HEK293T (cell line): ENCODE measurements at regions not wholly inside any gene's neighbourhood (a gene's known extent, or its start where the extent isn't known, plus 50 kb on each side); places are given as distances from the start of the nearest gene placed in this dataset.

ENCODE experiments used
- CTCF ChIA-PET: fragments of 350-600 bp; formaldehyde crosslinking; extraction: SDS; loops from one replicate; lab custom pipeline; 2021; ENCODE audit warnings: antibody characterized with exemption, inconsistent platforms; lab: Yijun Ruan, JAX
- POLR2A ChIA-PET: fragments of 350-600 bp; formaldehyde crosslinking; extraction: SDS; loops from one replicate; lab custom pipeline; 2020; ENCODE audit warnings: antibody characterized with exemption, inconsistent platforms; lab: Yijun Ruan, JAX
- DNase-seq: peaks from one replicate; pipeline ENCODE4 v3.0.0; 2012; ENCODE audit warnings: mixed read lengths; ENCODE audit errors: extremely low spot score
- ARNT ChIP-seq: fragments of 450-650 bp; IDR thresholded peaks from 2 replicates; pipeline ENCODE4 v1.6.1; 2017; ENCODE audit warnings: mild to moderate bottlenecking
- BHLHE40 ChIP-seq: fragments of 450-650 bp; IDR thresholded peaks from 2 replicates; pipeline ENCODE4 v1.6.1; 2016; ENCODE audit warnings: mild to moderate bottlenecking, moderate library complexity, borderline replicate concordance
- CTBP1 ChIP-seq: fragments of 450-650 bp; IDR thresholded peaks from 2 replicates; pipeline ENCODE4 v1.6.1; 2016; ENCODE audit warnings: borderline replicate concordance
- ELF4 ChIP-seq: fragments of 450-650 bp; IDR thresholded peaks from 2 replicates; pipeline ENCODE4 v1.6.1; 2017; ENCODE audit warnings: antibody characterized with exemption
- FOXA1 ChIP-seq: fragments of 450-650 bp; IDR thresholded peaks from 2 replicates; pipeline ENCODE4 v1.6.1; 2016; ENCODE audit warnings: mild to moderate bottlenecking
- FOXK2 ChIP-seq: fragments of 450-650 bp; IDR thresholded peaks from 2 replicates; pipeline ENCODE4 v1.6.1; 2016; ENCODE audit warnings: mild to moderate bottlenecking
- FOXM1 ChIP-seq: fragments of 450-650 bp; IDR thresholded peaks from 2 replicates; pipeline ENCODE4 v1.6.1; 2017; ENCODE audit warnings: mild to moderate bottlenecking, borderline replicate concordance
- HDGF ChIP-seq: fragments of 450-650 bp; IDR thresholded peaks from 2 replicates; pipeline ENCODE4 v1.6.1; 2017; ENCODE audit warnings: antibody characterized with exemption, borderline replicate concordance
- L3MBTL2 ChIP-seq: fragments of 450-650 bp; conservative IDR thresholded peaks from 2 replicates; pipeline ENCODE4 v1.6.1; 2016; ENCODE audit warnings: mild to moderate bottlenecking
- LEF1 ChIP-seq: fragments of 450-650 bp; IDR thresholded peaks from 2 replicates; pipeline ENCODE4 v1.6.1; 2017; ENCODE audit warnings: mild to moderate bottlenecking, borderline replicate concordance
- NFRKB ChIP-seq: fragments of 450-650 bp; IDR thresholded peaks from 2 replicates; pipeline ENCODE4 v1.6.1; 2016; ENCODE audit warnings: mild to moderate bottlenecking, moderate library complexity
- SP1 ChIP-seq: fragments of 450-650 bp; IDR thresholded peaks from 2 replicates; pipeline ENCODE4 v1.6.1; 2017
- SUZ12 ChIP-seq: fragments of 450-650 bp; IDR thresholded peaks from 2 replicates; pipeline ENCODE4 v1.6.1; 2016; ENCODE audit warnings: mild to moderate bottlenecking
- TARDBP ChIP-seq: fragments of 450-650 bp; IDR thresholded peaks from 2 replicates; pipeline ENCODE4 v1.6.1; 2016
- ZNF384 ChIP-seq: fragments of 450-650 bp; IDR thresholded peaks from 2 replicates; pipeline ENCODE4 v1.6.1; 2016
- TF ChIP-seq, protein P1 (sequence below): fragments of 450-650 bp; IDR thresholded peaks from 2 replicates; pipeline ENCODE4 v1.6.1; 2016

DNA sequence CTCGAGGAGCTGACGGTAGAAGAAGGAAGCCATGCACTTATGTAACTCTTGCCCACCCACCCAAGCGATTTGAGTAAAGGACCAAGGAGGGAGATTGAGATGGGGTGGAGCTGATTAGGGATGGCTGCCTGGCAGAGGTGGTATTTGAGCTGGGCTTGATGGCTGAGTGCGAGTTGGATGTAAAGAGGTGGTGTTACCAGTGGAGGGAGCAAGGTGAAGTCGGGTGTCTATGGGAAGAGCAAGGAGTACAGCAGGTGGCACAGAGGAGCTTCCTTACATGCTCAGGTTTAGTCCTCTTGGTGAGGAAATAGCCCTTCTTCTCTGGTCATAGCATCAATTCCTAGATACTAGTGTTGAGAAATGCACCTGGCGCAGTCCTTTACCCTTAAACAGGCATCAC lies 294.2 kb upstream of the SKOR2 start:
- no peak for DNase-seq
- TF ChIP-seq ZNF384 (no peak), SUZ12 (no peak), FOXK2 (no peak), FOXA1 (no peak), CTBP1 (no peak), L3MBTL2 (no peak), FOXM1 (no peak), ELF4 (no peak)
- ChIA-PET CTCF (no interaction called here), POLR2A (no interaction called here)

DNA sequence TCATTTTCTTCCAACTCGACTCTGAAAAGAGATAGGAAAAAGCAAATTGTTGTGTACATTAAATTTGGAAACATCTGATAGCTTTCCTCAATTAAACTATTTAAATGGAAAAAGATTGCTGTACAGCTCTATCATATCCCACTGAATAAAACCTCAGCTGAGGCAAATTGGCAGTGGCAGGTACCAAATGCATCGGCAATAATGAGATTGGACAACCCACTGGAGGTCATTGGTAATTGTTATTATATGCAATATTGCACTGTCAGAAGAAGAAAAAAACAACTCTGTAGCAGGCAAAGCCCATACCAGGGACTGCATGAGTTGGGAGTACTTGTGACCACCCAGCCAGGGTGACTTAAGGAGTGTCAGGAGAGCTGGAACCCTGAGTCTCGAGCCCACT lies 291.6 kb upstream of the SKOR2 start:
- CTCF ChIA-PET, result no interaction called here
- DNase-seq, result no peak
- TF ChIP-seq SUZ12 (no peak), L3MBTL2 (no peak), HDGF (no peak)
- POLR2A ChIA-PET, result no interaction called here

DNA sequence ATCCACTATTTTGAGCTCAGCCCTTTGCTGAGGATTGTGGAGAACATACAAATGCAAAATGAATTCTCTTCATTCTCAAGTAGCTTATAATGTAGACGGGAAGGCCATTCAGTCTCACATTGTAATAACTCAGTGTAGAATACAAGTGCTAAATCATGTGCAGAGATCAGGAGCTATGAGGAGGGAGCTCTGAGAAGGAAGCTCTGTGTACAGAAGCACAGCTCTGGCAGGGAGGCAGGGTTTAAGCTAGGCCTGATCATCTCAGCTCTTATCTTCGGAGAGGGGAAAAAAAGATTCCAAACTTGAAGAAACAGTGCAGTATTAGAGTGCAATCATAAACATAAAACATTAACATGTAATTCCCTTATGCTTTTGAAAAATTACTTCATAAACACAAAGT lies 291.1 kb upstream of the SKOR2 start:
- no peak for DNase-seq
- POLR2A ChIA-PET, result no interaction called here
- TF ChIP-seq SUZ12 (no peak), FOXA1 (no peak), FOXM1 (no peak), SP1 (no peak), ZNF384 (no peak), TARDBP (no peak), FOXK2 (no peak), L3MBTL2 (no peak), LEF1 (no peak), NFRKB (no peak), CTBP1 (no peak), BHLHE40 (no peak), ELF4 (no peak), ARNT (no peak), HDGF (no peak)
- TF ChIP-seq, protein P1, sequence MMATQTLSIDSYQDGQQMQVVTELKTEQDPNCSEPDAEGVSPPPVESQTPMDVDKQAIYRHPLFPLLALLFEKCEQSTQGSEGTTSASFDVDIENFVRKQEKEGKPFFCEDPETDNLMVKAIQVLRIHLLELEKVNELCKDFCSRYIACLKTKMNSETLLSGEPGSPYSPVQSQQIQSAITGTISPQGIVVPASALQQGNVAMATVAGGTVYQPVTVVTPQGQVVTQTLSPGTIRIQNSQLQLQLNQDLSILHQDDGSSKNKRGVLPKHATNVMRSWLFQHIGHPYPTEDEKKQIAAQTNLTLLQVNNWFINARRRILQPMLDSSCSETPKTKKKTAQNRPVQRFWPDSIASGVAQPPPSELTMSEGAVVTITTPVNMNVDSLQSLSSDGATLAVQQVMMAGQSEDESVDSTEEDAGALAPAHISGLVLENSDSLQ, result no peak
- CTCF ChIA-PET, result no interaction called here

DNA sequence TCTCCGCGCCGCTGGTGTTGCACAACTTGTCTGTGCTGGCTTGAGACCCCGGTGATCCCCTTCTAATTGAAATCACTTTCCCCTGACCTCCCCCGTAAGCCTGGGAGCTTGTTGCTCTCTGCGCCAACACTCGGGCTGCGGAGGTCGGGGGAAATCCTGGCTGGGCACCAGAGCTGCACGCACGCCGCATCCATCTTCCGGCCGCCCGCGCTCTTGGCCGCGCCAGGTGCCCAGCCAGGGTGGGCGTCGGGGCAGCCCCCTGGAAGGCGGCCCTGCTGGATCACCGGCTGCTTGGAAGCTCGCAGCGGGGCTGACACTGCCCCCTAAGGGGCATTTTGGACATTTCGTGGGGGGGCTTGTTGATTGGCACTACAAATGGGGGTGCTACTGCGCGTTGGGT lies 280.3 kb upstream of the SKOR2 start:
- TF ChIP-seq CTBP1 (no peak), FOXK2 (no peak), FOXM1 (no peak), ELF4 (no peak)
- no peak for DNase-seq
- CTCF ChIA-PET, result interaction anchor here (0.6 to 1.2 kb wide), 2 partner anchors 23 to 342 kb away, joined by 3 to 4 read pairs; no protein-coding TSS in a partner anchor
- POLR2A ChIA-PET, result no interaction called here

DNA sequence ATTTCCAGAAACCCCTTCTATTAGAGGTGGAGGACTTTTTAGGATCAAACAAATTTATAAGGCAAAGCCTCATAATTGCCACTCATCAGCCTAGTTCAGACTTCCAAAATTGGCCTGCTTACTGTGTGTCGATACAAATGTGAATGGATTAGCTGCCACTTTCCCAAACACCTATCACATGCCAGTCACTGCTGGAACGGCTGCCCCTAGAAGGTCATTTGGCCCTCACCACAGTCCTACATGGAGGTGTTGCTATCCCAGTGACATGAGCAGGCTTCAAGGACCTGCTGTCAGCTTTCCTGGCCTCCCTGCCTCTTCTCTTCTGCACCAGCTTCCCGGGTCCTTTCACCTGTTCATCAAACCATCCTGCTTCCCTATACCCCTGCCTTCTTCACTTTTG lies 279.2 kb upstream of the SKOR2 start:
- DNase-seq, result no peak
- no peak for TF ChIP-seq ELF4
- no peak for TF ChIP-seq NFRKB
- ChIA-PET POLR2A (no interaction called here), CTCF (no interaction called here)

DNA sequence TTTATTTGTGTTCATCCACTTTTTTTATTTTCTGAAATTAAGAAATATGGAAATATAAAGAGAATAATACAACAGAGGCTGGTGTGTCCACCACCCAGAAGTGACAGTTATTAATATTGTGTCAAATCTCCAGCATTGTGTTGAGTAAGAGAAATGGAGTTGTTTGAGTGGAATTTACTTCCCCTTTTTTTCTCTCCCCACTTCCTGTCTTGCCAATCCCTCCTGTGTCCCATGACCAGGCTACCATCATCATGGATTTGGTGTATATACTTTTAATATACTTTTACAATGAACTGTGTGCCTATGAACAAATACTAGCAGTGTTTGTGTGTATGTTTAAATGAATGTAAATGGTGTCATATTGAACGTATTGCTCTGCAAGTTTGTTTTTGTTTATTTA lies 276.9 kb upstream of the SKOR2 start:
- no peak for DNase-seq
- ChIA-PET CTCF (no interaction called here), POLR2A (no interaction called here)
- TF ChIP-seq FOXA1, result no peak
- TF ChIP-seq ZNF384, result no peak
- TF ChIP-seq, protein P1, result no peak
- TF ChIP-seq SP1, result no peak
- TF ChIP-seq FOXM1, result no peak
- no peak for TF ChIP-seq FOXK2
- no peak for TF ChIP-seq TARDBP
- no peak for TF ChIP-seq CTBP1
- TF ChIP-seq L3MBTL2, result no peak
- no peak for TF ChIP-seq ARNT
- TF ChIP-seq SUZ12, result no peak
- no peak for TF ChIP-seq ELF4
- TF ChIP-seq NFRKB, result no peak

DNA sequence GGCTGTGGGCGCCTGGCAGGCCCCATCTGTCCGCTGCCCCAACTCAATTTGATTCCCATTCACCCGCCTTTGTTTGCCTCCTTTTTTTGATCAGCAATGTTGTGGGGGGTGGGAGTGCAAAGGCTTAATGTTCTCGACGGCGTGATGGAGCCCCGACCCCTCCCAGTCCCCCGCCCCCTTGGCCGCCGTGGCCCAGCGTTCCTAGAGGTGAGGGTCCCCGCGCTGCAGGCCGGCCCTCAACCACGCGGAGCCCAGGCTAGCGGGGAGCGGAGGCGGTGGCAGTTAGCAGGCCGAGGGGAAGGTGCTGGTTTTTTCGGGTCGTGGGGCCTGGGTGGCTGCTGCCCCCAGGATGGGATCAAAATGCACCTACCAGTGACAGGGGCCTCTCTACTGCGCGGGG lies 274.7 kb upstream of the SKOR2 start:
- TF ChIP-seq FOXA1, result no peak
- no peak for TF ChIP-seq FOXK2
- no peak for TF ChIP-seq ELF4
- TF ChIP-seq LEF1, result no peak
- TF ChIP-seq ZNF384, result no peak
- no peak for TF ChIP-seq SUZ12
- no peak for TF ChIP-seq HDGF
- no peak for TF ChIP-seq ARNT
- TF ChIP-seq, protein P1, result no peak
- TF ChIP-seq NFRKB, result no peak
- TF ChIP-seq BHLHE40, result no peak
- TF ChIP-seq SP1, result no peak
- no peak for TF ChIP-seq CTBP1
- no peak for TF ChIP-seq TARDBP
- no peak for TF ChIP-seq FOXM1
- no peak for TF ChIP-seq L3MBTL2
- DNase-seq, result no peak
- CTCF ChIA-PET, result no interaction called here
- POLR2A ChIA-PET, result no interaction called here
